Upper lobe of left lung (tissue), 4 donors: ENCODE measurements at regions not wholly inside any gene's neighbourhood (a gene's known extent, or its start where the extent isn't known, plus 50 kb on each side); places are given as distances from the start of the nearest gene placed in this dataset.

Experiments used
- CTCF ChIP-seq, 6 experiments: fragments of 450-650 bp in 4 of 6; fragments of 200-600 bp in 2 of 6; sonication (generic) in 2 of 6; IDR thresholded peaks; one replicate each; pipeline ENCODE4 v1.5.1; 2016 to 2019; ENCODE audit warnings: antibody characterized with exemption in 6 of 6
- EP300 ChIP-seq, 4 donors: sonication (generic); formaldehyde crosslinking; IDR thresholded peaks; one replicate each; pipeline ENCODE4 v1.5.1; 2017; ENCODE audit warnings: antibody characterized with exemption in 4 of 4, control low read depth in 2 of 4
- POLR2A ChIP-seq, 4 donors: fragments of 450-650 bp; IDR thresholded peaks; one replicate each; pipeline ENCODE4 v1.5.1; 2016 to 2017; ENCODE audit warnings: antibody characterized with exemption in 4 of 4, mild to moderate bottlenecking in 2 of 4
- POLR2AphosphoS5 ChIP-seq, 2 donors: sonication (generic); formaldehyde crosslinking; IDR thresholded peaks; one replicate each; pipeline ENCODE4 v1.5.1; 2017; ENCODE audit warnings: antibody characterized with exemption in 2 of 2

GRCh38 chr2:105597011-105597805 is 147.5 kb upstream of the NCK2 start:
- no peak for TF ChIP-seq CTCF (IDR thresholded peaks at IDR 0.05)
- no peak for TF ChIP-seq POLR2AphosphoS5 (IDR thresholded peaks at IDR 0.05)
- TF ChIP-seq POLR2A (IDR thresholded peaks at IDR 0.05): no peak
- TF ChIP-seq EP300 (IDR thresholded peaks at IDR 0.05): no peak
